ENCODE measurements at regions not wholly inside any gene's neighbourhood (a gene's known extent, or its start where the extent isn't known, plus 50 kb on each side); places are given as distances from the start of the nearest gene placed in this dataset.
A peak's percentile ranks its signal among the peaks of the same experiment; 100 is the strongest.
"Not testable (repeated sequence)": the region's sequence is repeated elsewhere in the genome, so short reads cannot be mapped to it uniquely, and the experiment has no call there.

GRCh38 chr7:149714081-149714909 is 59.1 kb downstream of the ZNF467 start:
- H3K9me3 ChIP-seq (ENCODE audit: control insufficient read depth, low read length): no peaks in the 10 kb centered on the region
- H3K27ac ChIP-seq (ENCODE audit: low read length): no peak overlapping the region
- ATAC-seq: peak; percentile 94 to 96
- intact Hi-C loops (cut with DNase I): no loop called here
- H3K27me3 ChIP-seq (ENCODE audit: control insufficient read depth, insufficient read depth): no peaks in the 10 kb centered on the region
- WGBS: 3% methylated on average over 88 of the region's 88 CpGs
- peaks cover 3% of the 10 kb centered on the region for H3K4me1 ChIP-seq (ENCODE audit: control insufficient read depth, insufficient read depth, low read length)
- peak; percentile 93 to 97 (median 97) for DNase-seq
- peak overlapping the region; percentile 88 for H3K4me3 ChIP-seq (ENCODE audit: low read length)

GRCh38 chr7:149713731-149714068 is 59.7 kb downstream of the ZNF467 start:
- ATAC-seq (peak in 1 of 2 donors; percentile 1), DNase-seq (peak in 2 of 3 donors; percentile 62 to 68)
- no peaks in the 10 kb centered on the region for H3K9me3 ChIP-seq (ENCODE audit: control insufficient read depth, low read length)
- peaks cover 3% of the 10 kb centered on the region for H3K4me1 ChIP-seq (ENCODE audit: control insufficient read depth, insufficient read depth, low read length)
- 63% methylated on average over 26 of the region's 26 CpGs for WGBS
- H3K27ac ChIP-seq (ENCODE audit: low read length): no peak overlapping the region
- H3K4me3 ChIP-seq (ENCODE audit: low read length): no peak overlapping the region
- intact Hi-C loops (cut with DNase I): no loop called here
- no peaks in the 10 kb centered on the region for H3K27me3 ChIP-seq (ENCODE audit: control insufficient read depth, insufficient read depth)

DNA sequence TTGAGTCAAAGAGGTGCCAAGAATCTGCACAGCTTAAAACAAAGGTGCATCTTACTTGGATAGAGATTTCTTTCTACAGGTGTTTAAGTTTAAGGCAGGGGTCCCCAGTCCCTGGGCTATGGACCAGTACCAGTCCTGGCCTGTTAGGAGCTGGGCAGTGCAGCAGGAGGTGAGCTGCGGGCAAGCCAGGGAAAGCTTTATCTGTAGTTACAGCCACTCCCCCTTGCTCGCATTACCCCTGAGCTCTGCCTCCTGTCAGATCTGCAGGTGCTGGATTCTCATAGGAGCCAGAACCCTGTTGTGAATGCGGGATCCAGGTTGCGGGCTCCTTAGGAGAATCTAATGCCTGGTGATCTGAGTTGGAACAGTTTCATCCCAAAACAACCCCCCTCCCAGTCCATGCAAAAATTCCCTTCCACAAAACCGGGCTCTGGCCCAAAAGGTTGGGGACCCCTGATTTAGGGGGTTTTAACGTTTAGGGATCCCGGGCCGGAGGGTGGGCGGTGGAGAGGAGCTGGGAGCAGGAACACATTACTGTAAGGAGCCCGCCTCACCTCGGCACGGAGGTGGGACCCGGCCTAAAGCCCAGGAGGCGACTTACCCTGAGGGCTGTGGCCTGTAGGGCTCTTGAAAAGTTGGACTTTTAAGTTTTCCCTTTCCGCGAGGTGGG is 60.2 kb downstream of the ZNF467 start:
- H3K4me1 ChIP-seq (ENCODE audit: control insufficient read depth, insufficient read depth, low read length): peaks cover 3% of the 10 kb centered on the region
- H3K4me3 ChIP-seq (ENCODE audit: low read length): no peak overlapping the region
- no peak for DNase-seq
- H3K9me3 ChIP-seq (ENCODE audit: control insufficient read depth, low read length): no peaks in the 10 kb centered on the region
- no peak overlapping the region for H3K27ac ChIP-seq (ENCODE audit: low read length)
- H3K27me3 ChIP-seq (ENCODE audit: control insufficient read depth, insufficient read depth): no peaks in the 10 kb centered on the region
- ATAC-seq: no peak
- intact Hi-C loops (cut with DNase I): no loop called here
- WGBS: 87% methylated on average over 16 of the region's 16 CpGs

GRCh38 chr7:149708026-149708425 is 65.4 kb downstream of the ZNF467 start:
- no peaks in the 10 kb centered on the region for H3K9me3 ChIP-seq (ENCODE audit: control insufficient read depth, low read length)
- DNase-seq (no peak), ATAC-seq (no peak)
- intact Hi-C loops (cut with DNase I): no loop called here
- no peaks in the 10 kb centered on the region for H3K27me3 ChIP-seq (ENCODE audit: control insufficient read depth, insufficient read depth)
- H3K27ac ChIP-seq (ENCODE audit: low read length): no peak overlapping the region
- no peaks in the 10 kb centered on the region for H3K4me1 ChIP-seq (ENCODE audit: control insufficient read depth, insufficient read depth, low read length)
- no peak overlapping the region for H3K4me3 ChIP-seq (ENCODE audit: low read length)
- 90% methylated on average over 7 of the region's 7 CpGs for WGBS

DNA sequence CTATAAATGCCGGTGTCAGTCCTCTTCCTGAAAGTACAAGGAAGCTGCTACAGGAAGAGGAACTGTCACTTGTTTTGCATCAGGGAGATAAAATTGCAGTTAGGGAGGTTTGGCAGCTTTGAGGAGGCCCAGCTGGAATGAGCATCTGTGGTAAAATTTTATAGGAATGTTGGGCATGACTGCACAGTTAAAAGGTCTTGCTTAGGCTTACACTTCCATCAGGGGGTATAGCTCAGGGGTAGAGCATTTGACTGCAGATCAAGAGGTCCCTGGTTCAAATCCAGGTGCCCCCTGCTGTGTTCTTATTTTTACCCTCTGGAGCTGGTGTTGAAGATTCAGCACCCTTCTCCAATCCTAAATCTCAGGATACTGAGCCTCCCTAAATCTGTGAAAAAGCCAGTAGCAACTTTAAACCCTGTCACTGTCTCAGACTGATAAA is 65.9 kb downstream of the ZNF467 start:
- intact Hi-C loops (cut with DNase I): no loop called here
- 22% methylated on average over 1 of the region's 1 CpG for WGBS
- H3K9me3 ChIP-seq (ENCODE audit: control insufficient read depth, low read length): no peaks in the 10 kb centered on the region
- ATAC-seq: no peak
- H3K27ac ChIP-seq (ENCODE audit: low read length): no peak overlapping the region
- no peak for DNase-seq
- no peak overlapping the region for H3K4me3 ChIP-seq (ENCODE audit: low read length)
- H3K27me3 ChIP-seq (ENCODE audit: control insufficient read depth, insufficient read depth): no peaks in the 10 kb centered on the region
- H3K4me1 ChIP-seq (ENCODE audit: control insufficient read depth, insufficient read depth, low read length): no peaks in the 10 kb centered on the region

GRCh38 chr7:149706398-149706797 is 67.0 kb downstream of the ZNF467 start:
- ATAC-seq (no peak), DNase-seq (no peak)
- Histone ChIP-seq H3K9me3 (ENCODE audit: control insufficient read depth, low read length) (no peaks in the 10 kb centered on the region), H3K27me3 (ENCODE audit: control insufficient read depth, insufficient read depth) (no peaks in the 10 kb centered on the region), H3K4me3 (ENCODE audit: low read length) (no peak overlapping the region), H3K4me1 (ENCODE audit: control insufficient read depth, insufficient read depth, low read length) (no peaks in the 10 kb centered on the region), H3K27ac (ENCODE audit: low read length) (no peak overlapping the region)
- 54% methylated on average over 3 of the region's 3 CpGs for WGBS
- intact Hi-C loops (cut with DNase I): no loop called here

DNA sequence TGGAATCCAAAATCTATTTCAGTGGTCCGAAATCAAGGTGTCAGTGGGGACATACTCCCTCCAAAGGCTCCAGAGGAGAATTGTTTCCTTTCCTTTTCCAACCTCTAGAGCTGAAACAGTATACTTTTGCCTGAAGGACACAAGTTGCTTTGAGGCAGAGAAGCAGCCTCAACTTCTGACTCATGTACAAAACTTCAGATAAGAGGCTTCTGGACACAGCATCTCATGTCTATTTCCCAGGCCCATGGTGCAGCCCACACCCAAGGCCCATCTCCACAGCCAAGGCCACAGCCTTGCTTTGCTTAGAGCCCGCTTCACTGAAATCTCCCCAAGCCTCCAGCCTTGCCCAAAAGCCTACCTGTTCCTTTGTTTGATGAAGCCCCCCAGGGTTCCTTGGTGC is 68.9 kb downstream of the ZNF467 start:
- no peak overlapping the region for H3K4me3 ChIP-seq (ENCODE audit: low read length)
- DNase-seq: no peak
- 89% methylated on average over 2 of the region's 2 CpGs for WGBS
- no peaks in the 10 kb centered on the region for H3K27me3 ChIP-seq (ENCODE audit: control insufficient read depth, insufficient read depth)
- no peak overlapping the region for H3K27ac ChIP-seq (ENCODE audit: low read length)
- intact Hi-C loops (cut with DNase I): no loop called here
- H3K9me3 ChIP-seq (ENCODE audit: control insufficient read depth, low read length): no peaks in the 10 kb centered on the region
- H3K4me1 ChIP-seq (ENCODE audit: control insufficient read depth, insufficient read depth, low read length): no peaks in the 10 kb centered on the region
- ATAC-seq: peak; percentile 38 to 42

DNA sequence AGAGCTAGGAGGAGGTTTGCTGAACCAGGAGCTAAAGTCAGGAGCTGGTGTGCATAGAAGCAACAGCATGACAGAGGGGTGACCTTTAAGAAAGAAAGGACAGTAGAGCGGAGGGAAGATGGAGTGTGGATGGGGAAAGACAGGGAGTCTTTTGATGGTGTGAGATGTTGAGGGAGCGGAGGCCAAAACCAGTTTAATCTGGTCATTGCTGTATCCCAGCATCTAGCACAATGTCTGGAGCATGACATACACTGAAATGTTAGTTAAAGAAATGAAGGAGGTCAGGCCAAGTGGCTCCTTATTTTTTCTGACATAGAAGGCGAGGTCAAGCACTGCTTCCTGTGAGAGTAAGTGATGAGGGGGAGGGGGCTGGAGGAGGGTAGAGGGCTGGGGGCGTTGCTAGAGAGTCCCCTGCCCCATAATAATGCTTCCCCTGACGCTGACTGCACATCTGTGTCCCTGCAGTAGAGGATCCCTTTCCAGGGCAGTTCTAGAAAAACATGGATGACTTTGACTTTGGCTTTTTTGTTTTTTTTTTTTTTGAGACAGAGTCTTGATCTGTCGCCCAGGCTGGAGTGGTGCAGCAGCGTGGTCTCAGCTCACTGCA is 70.2 kb downstream of the ZNF467 start:
- intact Hi-C loops (cut with DNase I): no loop called here
- no peaks in the 10 kb centered on the region for H3K9me3 ChIP-seq (ENCODE audit: control insufficient read depth, low read length)
- 72% methylated on average over 7 of the region's 7 CpGs for WGBS
- H3K4me1 ChIP-seq (ENCODE audit: control insufficient read depth, insufficient read depth, low read length): no peaks in the 10 kb centered on the region
- DNase-seq: no peak
- H3K27ac ChIP-seq (ENCODE audit: low read length): no peak overlapping the region
- no peak for ATAC-seq
- H3K27me3 ChIP-seq (ENCODE audit: control insufficient read depth, insufficient read depth): no peaks in the 10 kb centered on the region
- H3K4me3 ChIP-seq (ENCODE audit: low read length): no peak overlapping the region

DNA sequence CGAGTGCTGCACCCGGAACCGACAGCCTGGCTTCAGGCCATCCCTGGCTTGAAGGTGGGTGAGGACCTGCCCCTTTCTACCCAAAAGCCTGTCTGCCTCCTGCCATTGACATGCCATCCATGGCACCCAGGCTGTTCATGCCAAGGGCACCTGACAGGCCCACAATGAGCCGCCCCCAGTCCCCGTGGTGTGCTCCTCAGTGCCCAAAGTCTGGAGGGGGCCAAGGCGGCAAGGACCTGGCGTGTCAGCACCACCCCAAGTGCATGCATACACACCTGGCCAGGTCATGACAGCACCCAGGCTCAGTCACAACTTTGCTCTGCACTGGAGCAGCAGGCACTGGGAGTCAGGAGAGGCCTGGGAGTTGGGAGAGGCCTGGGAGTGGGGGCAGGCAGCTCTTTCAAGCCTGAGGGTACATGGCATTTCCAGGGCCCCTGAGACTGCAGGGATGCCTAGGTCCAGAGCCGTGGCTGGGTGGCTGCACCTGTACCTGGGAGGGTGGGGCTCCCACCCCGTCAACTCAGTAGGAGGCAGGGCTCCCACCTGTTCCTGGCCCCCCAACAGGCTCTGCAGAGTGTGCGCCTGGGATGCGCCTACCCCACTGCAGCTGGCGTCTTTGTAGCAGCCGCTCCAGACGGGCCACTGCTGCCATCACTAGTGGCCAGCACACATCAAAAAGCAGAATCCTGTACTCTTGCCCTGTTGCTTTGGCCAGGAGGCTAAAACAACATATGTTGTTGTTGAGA is 71.7 kb downstream of the ZNF467 start:
- no peaks in the 10 kb centered on the region for H3K4me1 ChIP-seq (ENCODE audit: control insufficient read depth, insufficient read depth, low read length)
- peak in 1 of 2 donors; percentile 29 for ATAC-seq

DNA sequence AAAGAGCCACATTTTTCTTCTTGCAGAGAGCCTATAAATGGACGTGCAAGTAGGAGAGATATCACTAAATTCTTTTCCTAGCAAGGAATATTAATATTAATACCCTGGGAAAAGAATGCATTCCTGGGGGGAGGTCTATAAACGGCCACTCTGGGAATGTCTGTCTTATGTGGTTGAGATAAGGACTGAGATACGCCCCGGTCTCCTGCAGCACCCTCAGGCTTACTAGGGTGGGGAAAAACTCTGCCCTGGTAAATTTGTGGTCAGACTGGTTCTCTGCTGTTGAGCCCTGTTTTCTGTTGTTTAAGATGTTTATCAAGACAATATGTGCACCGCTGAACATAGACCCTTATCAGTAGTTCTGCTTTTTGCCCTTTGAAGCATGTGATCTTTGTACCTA is 75.6 kb downstream of the ZNF467 start:
- intact Hi-C loops (cut with DNase I); H3K27ac ChIP-seq (ENCODE audit: low read length); ATAC-seq; H3K27me3 ChIP-seq (ENCODE audit: control insufficient read depth, insufficient read depth); H3K4me1 ChIP-seq (ENCODE audit: control insufficient read depth, insufficient read depth, low read length); H3K9me3 ChIP-seq (ENCODE audit: control insufficient read depth, low read length); DNase-seq; H3K4me3 ChIP-seq (ENCODE audit: low read length): not testable (repeated sequence)
- WGBS: 76% methylated on average over 5 of the region's 5 CpGs

More for the DNA sequence above, 71.7 kb downstream of the ZNF467 start:
- WGBS: 92% methylated on average over 14 of the region's 14 CpGs
- Histone ChIP-seq H3K27ac (ENCODE audit: low read length) (no peak overlapping the region), H3K27me3 (ENCODE audit: control insufficient read depth, insufficient read depth) (no peaks in the 10 kb centered on the region), H3K9me3 (ENCODE audit: control insufficient read depth, low read length) (no peaks in the 10 kb centered on the region), H3K4me3 (ENCODE audit: low read length) (no peak overlapping the region)
- DNase-seq: no peak
- intact Hi-C loops (cut with DNase I): no loop called here

DNA sequence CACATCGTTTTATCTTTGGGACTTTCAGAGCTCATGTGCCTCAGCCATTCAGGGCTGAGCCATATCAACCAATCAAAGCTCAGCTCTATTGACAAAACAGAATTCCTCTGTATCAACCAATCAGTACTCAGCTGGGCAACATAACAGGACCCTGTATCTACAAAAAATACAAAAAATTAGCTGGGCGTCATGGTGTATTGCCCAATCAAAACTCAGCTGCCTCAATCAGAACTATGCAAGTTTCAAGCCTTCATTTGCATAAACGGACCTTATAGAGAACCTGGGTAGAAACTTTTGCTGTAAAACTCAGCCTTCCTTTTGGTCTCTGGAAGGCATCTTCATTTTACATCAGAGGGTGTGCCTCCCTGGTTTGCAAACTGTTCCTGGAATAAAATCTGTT is 77.1 kb downstream of the ZNF467 start:
- DNase-seq: no peak
- no peaks in the 10 kb centered on the region for H3K4me1 ChIP-seq (ENCODE audit: control insufficient read depth, insufficient read depth, low read length)
- no peak for ATAC-seq
- WGBS: 70% methylated on average over 3 of the region's 3 CpGs
- no peak overlapping the region for H3K27ac ChIP-seq (ENCODE audit: low read length)
- H3K27me3 ChIP-seq (ENCODE audit: control insufficient read depth, insufficient read depth): no peaks in the 10 kb centered on the region
- intact Hi-C loops (cut with DNase I): no loop called here
- H3K9me3 ChIP-seq (ENCODE audit: control insufficient read depth, low read length): no peaks in the 10 kb centered on the region
- no peak overlapping the region for H3K4me3 ChIP-seq (ENCODE audit: low read length)
